HEK293 (cell line): ENCODE measurements at regions not wholly inside any gene's neighbourhood (a gene's known extent, or its start where the extent isn't known, plus 50 kb on each side); places are given as distances from the start of the nearest gene placed in this dataset.

Source experiments
- CTCF ChIA-PET: fragments of 350-600 bp; formaldehyde crosslinking; extraction: SDS; loops from one replicate; lab custom pipeline; 2021; ENCODE audit warnings: antibody characterized with exemption; lab: Yijun Ruan, JAX
- POLR2A ChIA-PET: fragments of 300-600 bp; formaldehyde crosslinking; extraction: SDS; loops from one replicate; lab custom pipeline; 2020; ENCODE audit warnings: antibody characterized with exemption, inconsistent platforms; lab: Yijun Ruan, JAX
- H3K27ac ChIP-seq: fragments of 200-500 bp; sonication (Bioruptor generic); 2 replicates; pipeline ENCODE4 v1.5.1; 2014; ENCODE audit warnings: low read depth, low read length, control low read depth, inconsistent platforms; ENCODE audit errors: extremely low read depth
- H3K36me3 ChIP-seq, 2 experiments: fragments of 200-500 bp in 1 of 2; sonication (Bioruptor generic) in 1 of 2; 1 replicate in 1 of 2; 2 replicates in 1 of 2; pipeline ENCODE4 v1.5.1; 2014 to 2017; ENCODE audit warnings: inconsistent platforms in 2 of 2, low read length in 2 of 2; ENCODE audit not compliant: control insufficient read depth in 2 of 2, insufficient read depth in 1 of 2
- H3K4me1 ChIP-seq: fragments of 200-500 bp; sonication (Bioruptor generic); 2 replicates; pipeline ENCODE4 v1.5.1; 2014; ENCODE audit warnings: mild to moderate bottlenecking, low read length, inconsistent platforms; ENCODE audit not compliant: control insufficient read depth, insufficient read depth
- H3K4me3 ChIP-seq: 2 replicates; pipeline ENCODE4 v1.5.1; 2011; ENCODE audit warnings: low read depth, mild to moderate bottlenecking, control low read depth, low read length, moderate library complexity
- H3K9me3 ChIP-seq: fragments of 200-500 bp; sonication (Bioruptor generic); 2 replicates; pipeline ENCODE4 v1.5.1; 2014; ENCODE audit warnings: low read depth, low read length, inconsistent platforms; ENCODE audit not compliant: control insufficient read depth, insufficient read depth
- AEBP2 ChIP-seq: fragments of 450-650 bp; formaldehyde crosslinking; IDR thresholded peaks from 2 replicates; pipeline ENCODE4 v1.5.1; 2016; ENCODE audit warnings: missing biosample characterization, missing genetic modification characterization, borderline replicate concordance
- PRDM10 ChIP-seq: fragments of 450-650 bp; formaldehyde crosslinking; IDR thresholded peaks from 2 replicates; pipeline ENCODE4 v1.5.1; 2016; ENCODE audit warnings: missing biosample characterization, missing genetic modification characterization
- PRDM6 ChIP-seq: fragments of 450-650 bp; formaldehyde crosslinking; IDR thresholded peaks from 2 replicates; pipeline ENCODE4 v1.5.1; 2017; ENCODE audit warnings: missing biosample characterization, missing genetic modification characterization
- SCRT2 ChIP-seq: fragments of 450-650 bp; formaldehyde crosslinking; IDR thresholded peaks from 2 replicates; pipeline ENCODE4 v1.5.1; 2016; ENCODE audit warnings: missing biosample characterization, missing genetic modification characterization
- TCF7L2 ChIP-seq: IDR thresholded peaks from 2 replicates; pipeline ENCODE4 v1.6.1; 2011; ENCODE audit warnings: low read depth, mild to moderate bottlenecking, inconsistent platforms, low read length, moderate library complexity, borderline replicate concordance
- WT1 ChIP-seq: fragments of 450-650 bp; formaldehyde crosslinking; IDR thresholded peaks from 2 replicates; pipeline ENCODE4 v1.5.1; 2016; ENCODE audit warnings: missing biosample characterization, missing genetic modification characterization
- ZBTB26 ChIP-seq: fragments of 450-650 bp; formaldehyde crosslinking; optimal IDR thresholded peaks from 2 replicates; pipeline ENCODE3; 2016; ENCODE audit warnings: missing biosample characterization, mild to moderate bottlenecking, missing genetic modification characterization
- ZBTB48 ChIP-seq: fragments of 450-650 bp; formaldehyde crosslinking; IDR thresholded peaks from 2 replicates; pipeline ENCODE4 v1.5.1; 2016; ENCODE audit warnings: missing biosample characterization, missing genetic modification characterization
- ZBTB7A ChIP-seq: fragments of 450-650 bp; formaldehyde crosslinking; IDR thresholded peaks from 2 replicates; pipeline ENCODE4 v1.5.1; 2016; ENCODE audit warnings: low read depth, missing biosample characterization, missing genetic modification characterization
- ZBTB8A ChIP-seq: fragments of 450-650 bp; formaldehyde crosslinking; IDR thresholded peaks from 2 replicates; pipeline ENCODE4 v1.5.1; 2016; ENCODE audit warnings: missing biosample characterization, missing genetic modification characterization
- ZNF146 ChIP-seq: fragments of 450-650 bp; formaldehyde crosslinking; IDR thresholded peaks from 2 replicates; pipeline ENCODE4 v1.5.1; 2016; ENCODE audit warnings: missing biosample characterization, missing genetic modification characterization
- ZNF155 ChIP-seq: fragments of 450-650 bp; formaldehyde crosslinking; IDR thresholded peaks from 2 replicates; pipeline ENCODE4 v1.5.1; 2016; ENCODE audit warnings: missing biosample characterization, missing genetic modification characterization
- ZNF214 ChIP-seq: fragments of 450-650 bp; formaldehyde crosslinking; IDR thresholded peaks from 2 replicates; pipeline ENCODE4 v1.5.1; 2017; ENCODE audit warnings: missing biosample characterization, mild to moderate bottlenecking, missing genetic modification characterization, borderline replicate concordance
- ZNF239 ChIP-seq: fragments of 450-650 bp; formaldehyde crosslinking; IDR thresholded peaks from 2 replicates; pipeline ENCODE4 v1.5.1; 2016; ENCODE audit warnings: missing biosample characterization, missing genetic modification characterization
- ZNF248 ChIP-seq: fragments of 450-650 bp; formaldehyde crosslinking; IDR thresholded peaks from 2 replicates; pipeline ENCODE4 v1.5.1; 2017; ENCODE audit warnings: missing biosample characterization, missing genetic modification characterization
- ZNF362 ChIP-seq: fragments of 450-650 bp; formaldehyde crosslinking; IDR thresholded peaks from 2 replicates; pipeline ENCODE4 v1.5.1; 2016; ENCODE audit warnings: missing biosample characterization, missing genetic modification characterization
- ZNF530 ChIP-seq: fragments of 450-650 bp; formaldehyde crosslinking; IDR thresholded peaks from 2 replicates; pipeline ENCODE4 v1.5.1; 2016; ENCODE audit warnings: low read depth, missing biosample characterization, missing genetic modification characterization
- ZNF544 ChIP-seq: fragments of 450-650 bp; formaldehyde crosslinking; IDR thresholded peaks from 2 replicates; pipeline ENCODE4 v1.5.0; 2017; ENCODE audit warnings: missing biosample characterization, missing genetic modification characterization
- ZNF629 ChIP-seq: fragments of 450-650 bp; formaldehyde crosslinking; IDR thresholded peaks from 2 replicates; pipeline ENCODE4 v1.5.1; 2017; ENCODE audit warnings: missing biosample characterization, missing genetic modification characterization
- ZNF660 ChIP-seq: fragments of 450-650 bp; IDR thresholded peaks from 2 replicates; pipeline ENCODE4 v1.5.1; 2018; ENCODE audit warnings: missing biosample characterization, mild to moderate bottlenecking, missing genetic modification characterization

GRCh38 chr5:155485386-155485785, 471.8 kb downstream of the KIF4B start:
- Histone ChIP-seq H3K9me3 (no peaks in the 10 kb centered on the region), H3K4me1 (no peaks in the 10 kb centered on the region), H3K36me3 (no peaks in the 10 kb centered on the region), H3K27ac (no peak overlapping the region), H3K4me3 (no peak overlapping the region)
- TF ChIP-seq TCF7L2 (no peak), ZNF544 (tag by site-specific recombination) (no peak)
- CTCF ChIA-PET, result interaction anchor here (0.7 kb wide), 1 partner anchor 966 kb away, joined by 3 read pairs; no protein-coding TSS in a partner anchor
- POLR2A ChIA-PET, result no interaction called here

GRCh38 chr5:155489949-155490348, 476.4 kb downstream of the KIF4B start:
- no peak overlapping the region for H3K4me3 ChIP-seq
- H3K27ac ChIP-seq, result no peak overlapping the region
- no peaks in the 10 kb centered on the region for H3K36me3 ChIP-seq
- ChIA-PET CTCF (no interaction called here), POLR2A (no interaction called here)
- TF ChIP-seq ZNF239 (tag by site-specific recombination) (no peak), ZBTB7A (tag by site-specific recombination) (no peak), ZNF155 (tag by site-specific recombination) (no peak), PRDM10 (tag by site-specific recombination) (no peak), SCRT2 (tag by site-specific recombination) (no peak), ZBTB48 (tag by site-specific recombination) (no peak), ZNF248 (no peak), ZNF629 (tag by site-specific recombination) (no peak), AEBP2 (no peak), ZNF146 (tag by site-specific recombination) (no peak), ZNF214 (tag by site-specific recombination) (no peak), ZNF660 (tag by site-specific recombination) (no peak), ZNF362 (no peak), PRDM6 (tag by site-specific recombination) (no peak), ZBTB26 (no peak), WT1 (no peak), ZNF530 (no peak), ZBTB8A (tag by site-specific recombination) (no peak)
- H3K4me1 ChIP-seq, result no peaks in the 10 kb centered on the region
- no peaks in the 10 kb centered on the region for H3K9me3 ChIP-seq
